ENCODE measurements at regions not wholly inside any gene's neighbourhood (a gene's known extent, or its start where the extent isn't known, plus 50 kb on each side); places are given as distances from the start of the nearest gene placed in this dataset.

- no peak overlapping the region for H3K4me3 ChIP-seq
- H3K9me3 ChIP-seq, result no peaks in the 10 kb centered on the region
- DNase-seq (ENCODE audit: low spot score), result no peak
- no peaks in the 10 kb centered on the region for H3K4me1 ChIP-seq (replicated peaks)
- H3K27ac ChIP-seq, result no peak overlapping the region
- no peak for TF ChIP-seq CTCF (IDR thresholded peaks at IDR 0.05)
- TF ChIP-seq POLR2A (IDR thresholded peaks at IDR 0.05), result no peak
- TF ChIP-seq POLR2AphosphoS5 (IDR thresholded peaks at IDR 0.05), result no peak
- no peaks in the 10 kb centered on the region for H3K36me3 ChIP-seq
- 89% methylated on average over 1 of the region's 1 CpG for WGBS
- intact Hi-C loops (cut with DNase I), result no loop called here
- H3K27me3 ChIP-seq (replicated peaks; ENCODE audit: insufficient read depth), result no peaks in the 10 kb centered on the region
Measured at GRCh38 chr5:43889233-43889632, 286.3 kb downstream of the NNT start.

DNA sequence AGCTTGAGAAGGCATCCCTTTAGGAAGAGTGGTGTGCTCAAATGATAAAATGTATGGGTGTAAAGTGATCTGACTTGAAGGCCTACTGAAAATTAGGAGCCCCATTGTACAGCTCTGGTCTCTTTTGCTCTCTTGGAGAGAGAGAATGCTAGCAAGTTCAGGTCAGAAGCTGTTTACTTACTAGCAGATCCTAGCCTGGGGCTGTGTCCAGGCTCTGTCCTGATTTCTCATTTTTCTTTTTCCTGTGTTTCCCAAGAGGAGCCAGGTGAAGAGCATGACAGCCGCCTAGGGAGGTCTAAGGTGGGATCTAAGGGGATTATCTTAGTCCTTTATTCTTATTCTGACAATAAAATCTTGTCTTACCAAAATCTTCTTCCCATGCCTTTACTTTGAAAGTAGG lies 272.8 kb downstream of the NNT start:
- WGBS, result 84% methylated on average over 1 of the region's 1 CpG
- Histone ChIP-seq H3K9me3 (no peaks in the 10 kb centered on the region), H3K4me3 (no peak overlapping the region), H3K4me1 (replicated peaks) (no peaks in the 10 kb centered on the region), H3K36me3 (no peaks in the 10 kb centered on the region), H3K27me3 (replicated peaks; ENCODE audit: insufficient read depth) (no peaks in the 10 kb centered on the region), H3K27ac (no peak overlapping the region)
- no peak for DNase-seq (ENCODE audit: low spot score)
- intact Hi-C loops (cut with DNase I), result no loop called here
- no peak for TF ChIP-seq CTCF (IDR thresholded peaks at IDR 0.05)
- TF ChIP-seq POLR2AphosphoS5 (IDR thresholded peaks at IDR 0.05), result no peak
- no peak for TF ChIP-seq POLR2A (IDR thresholded peaks at IDR 0.05)

GRCh38 chr5:43874772-43875171 lies 271.8 kb downstream of the NNT start:
- TF ChIP-seq CTCF (IDR thresholded peaks at IDR 0.05) (no peak), POLR2AphosphoS5 (IDR thresholded peaks at IDR 0.05) (no peak), POLR2A (IDR thresholded peaks at IDR 0.05) (no peak)
- Histone ChIP-seq H3K4me1 (replicated peaks) (no peaks in the 10 kb centered on the region), H3K27me3 (replicated peaks; ENCODE audit: insufficient read depth) (no peaks in the 10 kb centered on the region), H3K9me3 (no peaks in the 10 kb centered on the region), H3K27ac (no peak overlapping the region), H3K4me3 (no peak overlapping the region), H3K36me3 (no peaks in the 10 kb centered on the region)
- 27% methylated on average over 3 of the region's 3 CpGs for WGBS
- DNase-seq (ENCODE audit: low spot score), result no peak
- intact Hi-C loops (cut with DNase I), result no loop called here

DNA sequence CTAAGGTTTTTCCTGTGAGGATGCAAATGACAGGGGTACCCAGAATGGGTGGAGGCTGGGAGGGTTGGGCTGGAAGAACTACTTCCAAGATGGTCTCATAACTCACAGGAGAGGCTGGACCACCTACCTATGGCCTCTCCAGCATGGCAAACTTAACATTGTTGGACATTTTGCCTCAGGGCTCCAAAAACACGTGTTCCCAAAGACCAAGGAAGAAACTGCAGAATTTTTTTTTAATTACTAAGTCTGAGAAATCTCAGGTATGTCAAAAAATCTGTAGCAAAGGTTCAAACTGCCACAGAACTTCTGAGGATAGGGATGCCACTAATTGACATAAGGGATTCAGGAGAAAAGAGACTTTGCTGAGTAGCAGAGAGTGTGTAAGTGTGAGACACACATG lies 270.8 kb downstream of the NNT start:
- H3K36me3 ChIP-seq, result no peaks in the 10 kb centered on the region
- 61% methylated on average over 1 of the region's 1 CpG for WGBS
- no peaks in the 10 kb centered on the region for H3K27me3 ChIP-seq (replicated peaks; ENCODE audit: insufficient read depth)
- H3K9me3 ChIP-seq, result no peaks in the 10 kb centered on the region
- DNase-seq (ENCODE audit: low spot score), result no peak
- H3K27ac ChIP-seq, result no peak overlapping the region
- TF ChIP-seq POLR2A (IDR thresholded peaks at IDR 0.05), result no peak
- no peak for TF ChIP-seq CTCF (IDR thresholded peaks at IDR 0.05)
- no peak for TF ChIP-seq POLR2AphosphoS5 (IDR thresholded peaks at IDR 0.05)
- no peaks in the 10 kb centered on the region for H3K4me1 ChIP-seq (replicated peaks)
- H3K4me3 ChIP-seq, result no peak overlapping the region
- intact Hi-C loops (cut with DNase I), result no loop called here

DNA sequence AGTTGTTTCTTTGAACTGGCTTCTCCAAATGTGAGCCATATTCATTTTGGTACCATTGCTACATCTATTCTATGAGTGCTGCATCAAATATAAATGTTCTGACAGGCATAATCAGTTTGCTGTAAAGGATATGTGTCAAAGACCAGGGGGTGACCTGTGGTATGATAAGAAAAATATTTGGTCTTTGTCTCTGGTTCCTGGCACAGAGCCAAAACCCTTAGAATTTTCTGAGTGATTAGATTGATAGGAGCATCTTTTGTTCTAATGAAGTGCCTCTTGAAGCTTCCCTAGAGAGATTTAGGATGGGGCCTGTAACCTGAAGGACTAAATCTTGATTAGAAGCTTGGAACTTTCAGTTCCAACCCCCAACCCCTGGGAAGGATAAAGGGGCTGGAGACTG lies 256.3 kb downstream of the NNT start:
- no peak overlapping the region for H3K27ac ChIP-seq
- intact Hi-C loops (cut with DNase I), result no loop called here

More for the DNA sequence above, 256.3 kb downstream of the NNT start:
- H3K9me3 ChIP-seq, result no peaks in the 10 kb centered on the region
- TF ChIP-seq POLR2A (IDR thresholded peaks at IDR 0.05), result no peak
- TF ChIP-seq CTCF (IDR thresholded peaks at IDR 0.05), result no peak
- no peak for TF ChIP-seq POLR2AphosphoS5 (IDR thresholded peaks at IDR 0.05)
- H3K4me1 ChIP-seq (replicated peaks), result no peaks in the 10 kb centered on the region
- H3K36me3 ChIP-seq, result no peaks in the 10 kb centered on the region
- no peak for DNase-seq (ENCODE audit: low spot score)
- no peaks in the 10 kb centered on the region for H3K27me3 ChIP-seq (replicated peaks; ENCODE audit: insufficient read depth)
- no peak overlapping the region for H3K4me3 ChIP-seq
